Stomach (tissue), 4 donors: ENCODE measurements at regions not wholly inside any gene's neighbourhood (a gene's known extent, or its start where the extent isn't known, plus 50 kb on each side); places are given as distances from the start of the nearest gene placed in this dataset.

ENCODE experiments used
- CTCF ChIP-seq, 7 experiments: fragments of 450-650 bp in 4 of 7; fragments of 200-600 bp in 3 of 7; sonication (generic) in 3 of 7; IDR thresholded peaks; one replicate each; pipeline ENCODE4 v1.5.1; 2016 to 2019; ENCODE audit warnings: antibody characterized with exemption in 7 of 7, control low read depth in 2 of 7, mild to moderate bottlenecking in 1 of 7
- EP300 ChIP-seq: sonication (generic); formaldehyde crosslinking; IDR thresholded peaks from one replicate; pipeline ENCODE4 v1.6.1; 2017; ENCODE audit warnings: antibody characterized with exemption
- POLR2A ChIP-seq, 4 donors: fragments of 450-650 bp; IDR thresholded peaks; one replicate each; pipeline ENCODE4 v1.6.1; 2016; ENCODE audit warnings: antibody characterized with exemption in 4 of 4, control low read depth in 2 of 4, mild to moderate bottlenecking in 1 of 4, moderate library complexity in 1 of 4

- TF ChIP-seq CTCF (IDR thresholded peaks at IDR 0.05) (no peak), POLR2A (IDR thresholded peaks at IDR 0.05) (no peak), EP300 (no peak)
Measured at GRCh38 chrY:15364996-15365395, 840.7 kb downstream of the NLGN4Y start.
